Epithelial cell of esophagus (primary cell): ENCODE measurements at regions not wholly inside any gene's neighbourhood (a gene's known extent, or its start where the extent isn't known, plus 50 kb on each side); places are given as distances from the start of the nearest gene placed in this dataset.
A peak's percentile ranks its signal among the peaks of the same experiment; 100 is the strongest.

Experiments
- DNase-seq: peaks from one replicate; pipeline ENCODE4 v3.0.0; 2010; ENCODE audit warnings: low read depth
- H3K4me3 ChIP-seq: 2 replicates; pipeline ENCODE4 v1.5.1; 2011; ENCODE audit warnings: mild to moderate bottlenecking, low read length, control low read depth
- CTCF ChIP-seq: IDR thresholded peaks from 2 replicates; pipeline ENCODE4 v1.5.1; 2011; ENCODE audit warnings: low read depth, mild to moderate bottlenecking, low read length, control low read depth, inconsistent platforms; ENCODE audit not compliant: insufficient read depth; ENCODE audit errors: missing control alignments

- no peak overlapping the region for H3K4me3 ChIP-seq
- TF ChIP-seq CTCF: no peak
- DNase-seq: peak; percentile 97
Measured at GRCh38 chr2:219968685-219969345, 341.4 kb downstream of the SLC4A3 start.

- TF ChIP-seq CTCF: no peak
- no peak overlapping the region for H3K4me3 ChIP-seq
- DNase-seq: peak; percentile 92
Measured at GRCh38 chr2:219969508-219969907, 342.1 kb downstream of the SLC4A3 start.

GRCh38 chr2:219973136-219973535, 345.7 kb downstream of the SLC4A3 start:
- no peak overlapping the region for H3K4me3 ChIP-seq
- TF ChIP-seq CTCF: no peak
- no peak for DNase-seq

- TF ChIP-seq CTCF: no peak
- no peak for DNase-seq
- H3K4me3 ChIP-seq: no peak overlapping the region
Measured at GRCh38 chr2:219976871-219977270, 349.4 kb downstream of the SLC4A3 start.

- TF ChIP-seq CTCF: no peak
- DNase-seq: no peak
- H3K4me3 ChIP-seq: no peak overlapping the region
Measured at GRCh38 chr2:219980638-219981037, 353.2 kb downstream of the SLC4A3 start.

- H3K4me3 ChIP-seq: no peak overlapping the region
- DNase-seq: no peak
- no peak for TF ChIP-seq CTCF
Measured at GRCh38 chr2:219983836-219984235, 356.4 kb downstream of the SLC4A3 start.

- DNase-seq: no peak
- no peak overlapping the region for H3K4me3 ChIP-seq
- no peak for TF ChIP-seq CTCF
Measured at GRCh38 chr2:219985017-219985416, 357.6 kb downstream of the SLC4A3 start.
